Smooth muscle cell (in vitro differentiated cells): ENCODE measurements at regions not wholly inside any gene's neighbourhood (a gene's known extent, or its start where the extent isn't known, plus 50 kb on each side); places are given as distances from the start of the nearest gene placed in this dataset.

Experiments used
- DNase-seq: peaks from one replicate; lab custom pipeline; 2025; ENCODE audit not compliant: unreplicated experiment; lab: John Stamatoyannopoulos, UW
- H2AFZ ChIP-seq: fragments of 200-600 bp; sonication (generic); 2 replicates; pipeline ENCODE4 v1.6.0; 2016; ENCODE audit warnings: antibody characterized with exemption, low read depth, mild to moderate bottlenecking
- H3F3A ChIP-seq: fragments of 200-600 bp; sonication (generic); 2 replicates; pipeline ENCODE4 v1.6.0; 2017; ENCODE audit warnings: antibody characterized with exemption, low read depth
- H3K27ac ChIP-seq: fragments of 200-600 bp; sonication (generic); 2 replicates; pipeline ENCODE4 v1.5.1; 2016; ENCODE audit warnings: low read depth, mild to moderate bottlenecking
- H3K27me3 ChIP-seq: fragments of 200-600 bp; sonication (generic); 2 replicates; pipeline ENCODE4 v1.6.1; 2016; ENCODE audit warnings: low read depth, mild to moderate bottlenecking
- H3K36me3 ChIP-seq: fragments of 200-600 bp; sonication (generic); 2 replicates; pipeline ENCODE4 v1.5.1; 2016; ENCODE audit warnings: low read depth
- H3K4me1 ChIP-seq: fragments of 200-600 bp; sonication (generic); 2 replicates; pipeline ENCODE4 v1.5.1; 2016; ENCODE audit warnings: low read depth
- H3K4me2 ChIP-seq: fragments of 200-600 bp; sonication (generic); 2 replicates; pipeline ENCODE4 v1.6.0; 2016; ENCODE audit warnings: mild to moderate bottlenecking
- H3K4me3 ChIP-seq: fragments of 200-600 bp; sonication (generic); 2 replicates; pipeline ENCODE4 v1.5.1; 2016; ENCODE audit warnings: mild to moderate bottlenecking
- H3K79me2 ChIP-seq: fragments of 200-600 bp; sonication (generic); 2 replicates; pipeline ENCODE4 v1.6.0; 2016; ENCODE audit warnings: low read depth, mild to moderate bottlenecking
- H3K9ac ChIP-seq: fragments of 200-600 bp; sonication (generic); 2 replicates; pipeline ENCODE4 v1.6.0; 2016; ENCODE audit warnings: low read depth
- H3K9me3 ChIP-seq: fragments of 200-600 bp; sonication (generic); replicated peaks from 2 replicates; pipeline ENCODE4 v1.5.1; 2016; ENCODE audit warnings: low read depth
- H4K20me1 ChIP-seq: fragments of 200-600 bp; sonication (generic); 2 replicates; pipeline ENCODE4 v1.6.0; 2016; ENCODE audit warnings: low read depth
- WGBS: methylation state at CpG from one replicate; pipeline ENCODE4 v1.1.7; 2016; ENCODE audit warnings: low lambda C conversion rate; 5-methylcytosine and 5-hydroxymethylcytosine counted together
- TF ChIP-seq, protein P1 (sequence below): fragments of 200-600 bp; sonication (generic); IDR thresholded peaks from 2 replicates; pipeline ENCODE4 v1.5.1; 2017; ENCODE audit warnings: borderline replicate concordance, mild to moderate bottlenecking, antibody characterized with exemption; ENCODE audit not compliant: insufficient read depth, poor library complexity, severe bottlenecking

DNA sequence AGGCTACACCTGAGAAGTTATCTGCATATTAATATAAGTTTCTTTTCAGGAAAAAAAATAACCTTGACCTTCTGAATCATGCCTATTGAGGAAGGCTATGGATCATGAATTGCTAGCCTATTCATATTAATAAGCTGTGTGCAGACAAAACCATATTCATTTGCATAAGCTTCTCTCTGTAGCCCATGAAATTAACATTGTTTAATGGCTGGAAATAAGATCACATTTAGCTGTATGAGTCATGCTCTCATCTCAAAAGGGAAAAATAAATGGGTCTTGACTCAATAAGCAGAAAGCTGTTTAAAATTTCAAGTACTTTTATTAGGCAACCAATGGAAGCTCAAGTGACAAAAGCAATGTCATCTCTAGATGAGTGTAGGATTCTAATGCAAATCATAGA, 330.0 kb upstream of the DEPDC1 start:
- no peak for DNase-seq
- H3K36me3 ChIP-seq = peaks cover 4% of the 10 kb centered on the region
- H4K20me1 ChIP-seq = no peaks in the 10 kb centered on the region
- no peak overlapping the region for H3K27ac ChIP-seq
- no peak overlapping the region for H3K4me3 ChIP-seq
- H2AFZ ChIP-seq = no peak overlapping the region
- H3K9me3 ChIP-seq = peaks cover 5% of the 10 kb centered on the region
- no peaks in the 10 kb centered on the region for H3K27me3 ChIP-seq
- H3K4me2 ChIP-seq = no peak overlapping the region
- no peaks in the 10 kb centered on the region for H3F3A ChIP-seq
- TF ChIP-seq, protein P1, sequence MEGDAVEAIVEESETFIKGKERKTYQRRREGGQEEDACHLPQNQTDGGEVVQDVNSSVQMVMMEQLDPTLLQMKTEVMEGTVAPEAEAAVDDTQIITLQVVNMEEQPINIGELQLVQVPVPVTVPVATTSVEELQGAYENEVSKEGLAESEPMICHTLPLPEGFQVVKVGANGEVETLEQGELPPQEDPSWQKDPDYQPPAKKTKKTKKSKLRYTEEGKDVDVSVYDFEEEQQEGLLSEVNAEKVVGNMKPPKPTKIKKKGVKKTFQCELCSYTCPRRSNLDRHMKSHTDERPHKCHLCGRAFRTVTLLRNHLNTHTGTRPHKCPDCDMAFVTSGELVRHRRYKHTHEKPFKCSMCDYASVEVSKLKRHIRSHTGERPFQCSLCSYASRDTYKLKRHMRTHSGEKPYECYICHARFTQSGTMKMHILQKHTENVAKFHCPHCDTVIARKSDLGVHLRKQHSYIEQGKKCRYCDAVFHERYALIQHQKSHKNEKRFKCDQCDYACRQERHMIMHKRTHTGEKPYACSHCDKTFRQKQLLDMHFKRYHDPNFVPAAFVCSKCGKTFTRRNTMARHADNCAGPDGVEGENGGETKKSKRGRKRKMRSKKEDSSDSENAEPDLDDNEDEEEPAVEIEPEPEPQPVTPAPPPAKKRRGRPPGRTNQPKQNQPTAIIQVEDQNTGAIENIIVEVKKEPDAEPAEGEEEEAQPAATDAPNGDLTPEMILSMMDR = no peak
- H3K9ac ChIP-seq = no peak overlapping the region
- no peaks in the 10 kb centered on the region for H3K4me1 ChIP-seq
- H3K79me2 ChIP-seq = no peaks in the 10 kb centered on the region

DNA sequence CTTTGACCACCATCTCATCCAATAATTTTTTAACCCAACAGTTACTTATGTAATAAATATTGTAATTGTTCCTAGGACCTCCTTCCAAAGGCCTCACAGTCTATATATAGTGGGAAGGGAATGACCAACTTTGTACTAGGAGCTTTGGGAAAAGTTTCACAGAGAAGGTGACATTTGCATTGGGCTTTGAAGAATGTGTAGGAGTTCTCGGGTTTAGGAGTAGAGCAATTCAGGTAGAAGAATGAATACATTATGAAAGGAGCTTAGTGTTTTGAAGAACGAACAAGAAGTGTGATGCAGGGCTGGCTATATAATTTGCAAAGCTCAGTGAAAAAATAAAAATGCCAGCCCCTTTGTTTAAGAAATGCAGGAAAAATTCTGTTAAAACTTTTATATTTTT, 330.4 kb upstream of the DEPDC1 start:
- Histone ChIP-seq H3K27ac (no peak overlapping the region), H2AFZ (no peak overlapping the region), H3K9me3 (peaks cover 5% of the 10 kb centered on the region), H3K79me2 (no peaks in the 10 kb centered on the region), H4K20me1 (no peaks in the 10 kb centered on the region), H3K36me3 (peaks cover 4% of the 10 kb centered on the region), H3K4me2 (no peak overlapping the region), H3K4me1 (no peaks in the 10 kb centered on the region), H3K27me3 (no peaks in the 10 kb centered on the region), H3F3A (no peaks in the 10 kb centered on the region), H3K4me3 (no peak overlapping the region), H3K9ac (no peak overlapping the region)
- WGBS = 86% methylated on average over 2 of the region's 2 CpGs
- no peak for DNase-seq
- TF ChIP-seq, protein P1 = no peak

DNA sequence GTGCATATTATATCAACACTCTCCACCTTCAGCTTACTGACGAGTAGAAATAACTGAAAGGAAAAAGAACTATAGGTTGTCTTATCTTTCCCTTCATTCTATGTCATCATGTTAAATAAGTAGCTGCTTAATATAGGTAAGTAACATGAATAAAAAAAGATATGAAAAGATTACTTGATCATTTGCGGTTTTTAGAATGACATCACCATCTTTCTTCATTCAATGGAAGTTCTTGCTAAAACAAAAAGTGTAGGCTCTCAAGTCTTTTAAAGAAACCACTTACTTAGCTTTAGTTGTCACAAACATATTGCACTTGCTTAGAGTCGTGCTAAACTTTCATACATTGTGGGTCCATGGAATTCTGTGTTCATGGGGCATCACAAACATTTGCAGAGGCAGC, 331.1 kb upstream of the DEPDC1 start:
- H3F3A ChIP-seq = no peaks in the 10 kb centered on the region
- H2AFZ ChIP-seq = no peak overlapping the region
- H3K36me3 ChIP-seq = peaks cover 4% of the 10 kb centered on the region
- DNase-seq = no peak
- H3K4me2 ChIP-seq = no peak overlapping the region
- no peaks in the 10 kb centered on the region for H3K4me1 ChIP-seq
- no peak overlapping the region for H3K27ac ChIP-seq
- H3K27me3 ChIP-seq = no peaks in the 10 kb centered on the region
- H3K4me3 ChIP-seq = no peak overlapping the region
- TF ChIP-seq, protein P1 = no peak
- no peak overlapping the region for H3K9ac ChIP-seq
- no peaks in the 10 kb centered on the region for H4K20me1 ChIP-seq
- WGBS = 92% methylated on average over 3 of the region's 3 CpGs
- H3K9me3 ChIP-seq = peaks cover 5% of the 10 kb centered on the region
- H3K79me2 ChIP-seq = no peaks in the 10 kb centered on the region

DNA sequence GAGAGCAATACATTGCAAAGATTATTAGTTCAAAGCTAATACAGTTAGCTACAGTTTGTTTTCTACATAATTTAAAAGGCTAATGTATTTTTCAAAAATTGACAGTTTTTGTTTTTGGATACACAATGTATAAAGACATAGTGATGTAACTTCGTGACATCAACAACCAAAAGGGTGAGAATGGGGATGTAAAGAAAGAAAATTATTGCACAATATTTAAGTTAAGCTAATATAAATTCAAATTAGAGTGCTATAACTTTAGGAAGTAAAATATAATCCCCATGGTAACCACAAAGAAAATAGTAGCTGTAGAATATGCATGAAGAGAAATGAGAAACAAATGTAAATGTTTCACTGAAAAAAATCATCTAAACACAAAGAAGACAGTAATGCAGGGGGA, 334.4 kb upstream of the DEPDC1 start:
- no peak overlapping the region for H3K9ac ChIP-seq
- TF ChIP-seq, protein P1 = no peak
- 0% methylated on average over 1 of the region's 1 CpG for WGBS

More for the DNA sequence above, 334.4 kb upstream of the DEPDC1 start:
- Histone ChIP-seq H3F3A (no peaks in the 10 kb centered on the region), H3K36me3 (peaks cover 4% of the 10 kb centered on the region), H3K9me3 (peaks cover 5% of the 10 kb centered on the region), H3K27me3 (no peaks in the 10 kb centered on the region), H2AFZ (no peak overlapping the region), H3K79me2 (no peaks in the 10 kb centered on the region), H3K27ac (no peak overlapping the region), H4K20me1 (no peaks in the 10 kb centered on the region), H3K4me1 (no peaks in the 10 kb centered on the region), H3K4me2 (no peak overlapping the region), H3K4me3 (no peak overlapping the region)
- no peak for DNase-seq
